ENCODE measurements at regions not wholly inside any gene's neighbourhood (a gene's known extent, or its start where the extent isn't known, plus 50 kb on each side); places are given as distances from the start of the nearest gene placed in this dataset.
A peak's percentile ranks its signal among the peaks of the same experiment; 100 is the strongest.

DNA sequence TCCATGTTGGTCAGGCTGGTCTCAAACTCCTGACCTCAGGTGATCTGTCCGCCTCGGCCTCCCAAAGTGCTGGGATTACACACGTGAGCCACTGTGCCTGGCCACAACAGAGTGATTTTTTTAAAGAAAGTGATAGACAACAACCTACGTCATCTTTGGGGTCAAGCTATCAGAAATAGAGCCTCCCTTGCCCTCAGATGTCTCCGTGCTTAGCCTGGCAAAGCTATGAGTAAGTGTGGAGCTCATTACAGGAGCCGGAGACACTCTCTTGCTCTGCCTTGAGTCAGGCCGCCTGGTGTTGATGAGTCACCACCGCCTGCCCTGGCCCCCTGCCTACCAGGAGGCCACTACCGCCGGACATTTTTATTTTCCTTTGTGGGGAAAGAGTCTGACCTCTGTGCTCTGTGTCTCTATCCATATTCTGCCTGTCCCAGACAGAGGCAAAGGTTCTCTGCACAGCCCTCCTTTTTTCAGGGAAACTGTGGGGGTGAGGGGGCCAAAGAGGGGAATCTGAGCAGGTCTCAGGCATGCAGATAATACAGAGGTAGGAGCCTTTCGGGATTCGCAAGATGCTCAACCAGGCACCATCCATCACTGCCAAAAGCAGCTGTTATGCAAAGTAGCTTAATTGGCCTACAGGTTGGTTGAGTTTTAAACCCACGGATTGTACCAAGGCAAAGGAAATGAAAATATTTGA is 123.7 kb upstream of the CPEB4 start (continued):
- TF ChIP-seq, protein P1, sequence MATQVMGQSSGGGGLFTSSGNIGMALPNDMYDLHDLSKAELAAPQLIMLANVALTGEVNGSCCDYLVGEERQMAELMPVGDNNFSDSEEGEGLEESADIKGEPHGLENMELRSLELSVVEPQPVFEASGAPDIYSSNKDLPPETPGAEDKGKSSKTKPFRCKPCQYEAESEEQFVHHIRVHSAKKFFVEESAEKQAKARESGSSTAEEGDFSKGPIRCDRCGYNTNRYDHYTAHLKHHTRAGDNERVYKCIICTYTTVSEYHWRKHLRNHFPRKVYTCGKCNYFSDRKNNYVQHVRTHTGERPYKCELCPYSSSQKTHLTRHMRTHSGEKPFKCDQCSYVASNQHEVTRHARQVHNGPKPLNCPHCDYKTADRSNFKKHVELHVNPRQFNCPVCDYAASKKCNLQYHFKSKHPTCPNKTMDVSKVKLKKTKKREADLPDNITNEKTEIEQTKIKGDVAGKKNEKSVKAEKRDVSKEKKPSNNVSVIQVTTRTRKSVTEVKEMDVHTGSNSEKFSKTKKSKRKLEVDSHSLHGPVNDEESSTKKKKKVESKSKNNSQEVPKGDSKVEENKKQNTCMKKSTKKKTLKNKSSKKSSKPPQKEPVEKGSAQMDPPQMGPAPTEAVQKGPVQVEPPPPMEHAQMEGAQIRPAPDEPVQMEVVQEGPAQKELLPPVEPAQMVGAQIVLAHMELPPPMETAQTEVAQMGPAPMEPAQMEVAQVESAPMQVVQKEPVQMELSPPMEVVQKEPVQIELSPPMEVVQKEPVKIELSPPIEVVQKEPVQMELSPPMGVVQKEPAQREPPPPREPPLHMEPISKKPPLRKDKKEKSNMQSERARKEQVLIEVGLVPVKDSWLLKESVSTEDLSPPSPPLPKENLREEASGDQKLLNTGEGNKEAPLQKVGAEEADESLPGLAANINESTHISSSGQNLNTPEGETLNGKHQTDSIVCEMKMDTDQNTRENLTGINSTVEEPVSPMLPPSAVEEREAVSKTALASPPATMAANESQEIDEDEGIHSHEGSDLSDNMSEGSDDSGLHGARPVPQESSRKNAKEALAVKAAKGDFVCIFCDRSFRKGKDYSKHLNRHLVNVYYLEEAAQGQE (IDR thresholded peaks at IDR 0.05; ENCODE audit: borderline replicate concordance): no peak
- TF ChIP-seq, protein P1 (CRISPR knock-in tag; IDR thresholded peaks at IDR 0.05; ENCODE audit: low read depth): 0 out of 2 replicates have a peak, but pooled peaks have one; percentile 19
- TF ChIP-seq, protein P2, sequence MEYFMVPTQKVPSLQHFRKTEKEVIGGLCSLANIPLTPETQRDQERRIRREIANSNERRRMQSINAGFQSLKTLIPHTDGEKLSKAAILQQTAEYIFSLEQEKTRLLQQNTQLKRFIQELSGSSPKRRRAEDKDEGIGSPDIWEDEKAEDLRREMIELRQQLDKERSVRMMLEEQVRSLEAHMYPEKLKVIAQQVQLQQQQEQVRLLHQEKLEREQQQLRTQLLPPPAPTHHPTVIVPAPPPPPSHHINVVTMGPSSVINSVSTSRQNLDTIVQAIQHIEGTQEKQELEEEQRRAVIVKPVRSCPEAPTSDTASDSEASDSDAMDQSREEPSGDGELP (CRISPR knock-in tag; IDR thresholded peaks at IDR 0.05; ENCODE audit: borderline replicate concordance): peak; percentile 85
- TF ChIP-seq, protein P3, sequence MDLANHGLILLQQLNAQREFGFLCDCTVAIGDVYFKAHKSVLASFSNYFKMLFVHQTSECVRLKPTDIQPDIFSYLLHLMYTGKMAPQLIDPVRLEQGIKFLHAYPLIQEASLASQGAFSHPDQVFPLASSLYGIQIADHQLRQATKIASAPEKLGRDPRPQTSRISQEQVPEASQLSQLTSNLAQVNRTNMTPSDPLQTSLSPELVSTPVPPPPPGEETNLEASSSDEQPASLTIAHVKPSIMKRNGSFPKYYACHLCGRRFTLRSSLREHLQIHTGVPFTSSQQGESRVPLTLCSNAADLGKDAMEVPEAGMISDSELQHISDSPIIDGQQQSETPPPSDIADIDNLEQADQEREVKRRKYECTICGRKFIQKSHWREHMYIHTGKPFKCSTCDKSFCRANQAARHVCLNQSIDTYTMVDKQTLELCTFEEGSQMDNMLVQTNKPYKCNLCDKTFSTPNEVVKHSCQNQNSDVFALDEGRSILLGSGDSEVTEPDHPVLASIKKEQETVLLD (IDR thresholded peaks at IDR 0.05): 0 out of 2 replicates have a peak, but pooled peaks have one; percentile 22
- TF ChIP-seq RBFOX2 (IDR thresholded peaks at IDR 0.05; ENCODE audit: low read depth, low read length): peak; percentile 56
- TF ChIP-seq, protein P4, sequence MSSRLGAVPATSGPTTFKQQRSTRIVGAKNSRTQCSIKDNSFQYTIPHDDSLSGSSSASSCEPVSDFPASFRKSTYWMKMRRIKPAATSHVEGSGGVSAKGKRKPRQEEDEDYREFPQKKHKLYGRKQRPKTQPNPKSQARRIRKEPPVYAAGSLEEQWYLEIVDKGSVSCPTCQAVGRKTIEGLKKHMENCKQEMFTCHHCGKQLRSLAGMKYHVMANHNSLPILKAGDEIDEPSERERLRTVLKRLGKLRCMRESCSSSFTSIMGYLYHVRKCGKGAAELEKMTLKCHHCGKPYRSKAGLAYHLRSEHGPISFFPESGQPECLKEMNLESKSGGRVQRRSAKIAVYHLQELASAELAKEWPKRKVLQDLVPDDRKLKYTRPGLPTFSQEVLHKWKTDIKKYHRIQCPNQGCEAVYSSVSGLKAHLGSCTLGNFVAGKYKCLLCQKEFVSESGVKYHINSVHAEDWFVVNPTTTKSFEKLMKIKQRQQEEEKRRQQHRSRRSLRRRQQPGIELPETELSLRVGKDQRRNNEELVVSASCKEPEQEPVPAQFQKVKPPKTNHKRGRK (tag; IDR thresholded peaks at IDR 0.05): no peak
- peak; percentile 53; the same call in 1 of the 2 replicates for TF ChIP-seq IFI16 (CRISPR knock-in tag; IDR thresholded peaks at IDR 0.05)
- no peak for TF ChIP-seq TARDBP (IDR thresholded peaks at IDR 0.05)
- TF ChIP-seq PTRF (tag; IDR thresholded peaks at IDR 0.05): peak; percentile 18; the same call in 1 of the 2 replicates
- TF ChIP-seq NFRKB (IDR thresholded peaks at IDR 0.05; ENCODE audit: low read depth): peak; percentile 83
- no peak for TF ChIP-seq XRCC5 (IDR thresholded peaks at IDR 0.05; ENCODE audit: low read depth, low read length)
- peak; percentile 61; the same call in 1 of the 2 replicates for TF ChIP-seq LEF1 (IDR thresholded peaks at IDR 0.05)
- TF ChIP-seq DMBX1 (CRISPR knock-in tag; IDR thresholded peaks at IDR 0.05; ENCODE audit: borderline replicate concordance): peak; percentile 92
- TF ChIP-seq TBP (optimal IDR thresholded peaks at IDR 0.05; ENCODE audit: low read depth, low read length): peak; percentile 17
- no peak for TF ChIP-seq HDAC6 (IDR thresholded peaks at IDR 0.05; ENCODE audit: low read depth, low read length)
- TF ChIP-seq JUN (IDR thresholded peaks at IDR 0.05; ENCODE audit: borderline replicate concordance, low read depth, low read length): peak; percentile 98
- peak; percentile 76; the same call in 1 of the 2 replicates for TF ChIP-seq JUN (CRISPR knock-in tag; IDR thresholded peaks at IDR 0.05; ENCODE audit: borderline replicate concordance)

Data from K562 (cell line).